ENCODE measurements at regions not wholly inside any gene's neighbourhood (a gene's known extent, or its start where the extent isn't known, plus 50 kb on each side); places are given as distances from the start of the nearest gene placed in this dataset.

DNA sequence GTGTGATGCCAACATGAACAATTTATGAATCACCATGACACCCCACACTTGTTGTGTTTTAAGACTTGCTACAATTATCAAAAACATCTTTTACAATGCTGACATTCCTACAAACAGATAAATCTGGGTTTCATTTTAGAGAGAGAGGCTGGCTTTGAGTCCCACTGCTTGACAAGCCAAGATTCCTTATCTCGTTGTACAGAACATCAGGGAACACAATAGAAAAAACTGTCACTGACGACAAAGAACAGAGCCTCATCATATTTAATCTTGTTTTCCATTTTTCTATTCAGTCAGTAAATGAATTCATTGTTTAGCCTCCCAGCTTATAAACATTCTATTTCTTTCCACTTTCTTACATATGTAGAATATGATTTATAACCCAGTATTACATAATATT is 461.6 kb upstream of the VSTM2A start:
- H3K9me3 Mint-ChIP-seq (ENCODE audit: low read depth, unreplicated experiment) = peaks cover 17% of the 10 kb centered on the region
- no peak for DNase-seq
- H3K4me3 Mint-ChIP-seq (ENCODE audit: low read depth, unreplicated experiment) = no peak overlapping the region
- CTCF ChIA-PET = no interaction called here
- H3K36me3 Mint-ChIP-seq (ENCODE audit: insufficient read depth, unreplicated experiment) = no peaks in the 10 kb centered on the region
- TF ChIP-seq, protein P1, sequence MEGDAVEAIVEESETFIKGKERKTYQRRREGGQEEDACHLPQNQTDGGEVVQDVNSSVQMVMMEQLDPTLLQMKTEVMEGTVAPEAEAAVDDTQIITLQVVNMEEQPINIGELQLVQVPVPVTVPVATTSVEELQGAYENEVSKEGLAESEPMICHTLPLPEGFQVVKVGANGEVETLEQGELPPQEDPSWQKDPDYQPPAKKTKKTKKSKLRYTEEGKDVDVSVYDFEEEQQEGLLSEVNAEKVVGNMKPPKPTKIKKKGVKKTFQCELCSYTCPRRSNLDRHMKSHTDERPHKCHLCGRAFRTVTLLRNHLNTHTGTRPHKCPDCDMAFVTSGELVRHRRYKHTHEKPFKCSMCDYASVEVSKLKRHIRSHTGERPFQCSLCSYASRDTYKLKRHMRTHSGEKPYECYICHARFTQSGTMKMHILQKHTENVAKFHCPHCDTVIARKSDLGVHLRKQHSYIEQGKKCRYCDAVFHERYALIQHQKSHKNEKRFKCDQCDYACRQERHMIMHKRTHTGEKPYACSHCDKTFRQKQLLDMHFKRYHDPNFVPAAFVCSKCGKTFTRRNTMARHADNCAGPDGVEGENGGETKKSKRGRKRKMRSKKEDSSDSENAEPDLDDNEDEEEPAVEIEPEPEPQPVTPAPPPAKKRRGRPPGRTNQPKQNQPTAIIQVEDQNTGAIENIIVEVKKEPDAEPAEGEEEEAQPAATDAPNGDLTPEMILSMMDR (IDR thresholded peaks at IDR 0.05; ENCODE audit: unreplicated experiment) = no peak
- no peak overlapping the region for H3K27ac Mint-ChIP-seq (ENCODE audit: unreplicated experiment)
- H3K27me3 Mint-ChIP-seq (ENCODE audit: unreplicated experiment) = no peaks in the 10 kb centered on the region
- BruUV-seq (replicated peaks) = no TSS peak
- intact Hi-C loops (cut with micrococcal nuclease; ENCODE audit: unreplicated experiment) = no loop called here
- H3K4me1 Mint-ChIP-seq (ENCODE audit: low read depth, unreplicated experiment) = no peaks in the 10 kb centered on the region

DNA sequence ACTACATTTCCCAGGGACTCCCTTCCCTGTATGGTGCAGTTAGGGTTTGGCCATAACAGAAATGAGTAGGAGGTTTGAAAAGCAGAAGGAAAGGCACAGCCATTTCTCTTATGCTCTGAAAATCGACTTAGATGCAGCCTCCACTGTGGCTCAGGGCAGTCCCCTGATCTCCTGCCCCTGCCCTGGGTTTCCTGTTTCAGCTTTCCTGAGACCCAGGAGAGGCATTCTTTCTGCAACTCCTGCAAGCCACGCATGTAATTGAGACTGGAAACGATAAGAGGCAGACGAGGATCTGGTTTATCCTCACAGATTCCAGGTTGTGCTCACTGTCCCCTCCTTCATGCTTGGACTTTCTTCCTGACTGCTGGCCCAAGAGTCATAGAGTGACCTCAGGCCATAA is 461.2 kb upstream of the VSTM2A start:
- Mint-ChIP-seq H3K9me3 (ENCODE audit: low read depth, unreplicated experiment) (peaks cover 17% of the 10 kb centered on the region), H3K27ac (ENCODE audit: unreplicated experiment) (no peak overlapping the region), H3K36me3 (ENCODE audit: insufficient read depth, unreplicated experiment) (no peaks in the 10 kb centered on the region), H3K4me3 (ENCODE audit: low read depth, unreplicated experiment) (no peak overlapping the region), H3K4me1 (ENCODE audit: low read depth, unreplicated experiment) (no peaks in the 10 kb centered on the region), H3K27me3 (ENCODE audit: unreplicated experiment) (no peaks in the 10 kb centered on the region)
- no peak for DNase-seq
- TF ChIP-seq, protein P1 (IDR thresholded peaks at IDR 0.05; ENCODE audit: unreplicated experiment) = no peak
- intact Hi-C loops (cut with micrococcal nuclease; ENCODE audit: unreplicated experiment) = no loop called here
- CTCF ChIA-PET = no interaction called here
- no TSS peak for BruUV-seq (replicated peaks)

DNA sequence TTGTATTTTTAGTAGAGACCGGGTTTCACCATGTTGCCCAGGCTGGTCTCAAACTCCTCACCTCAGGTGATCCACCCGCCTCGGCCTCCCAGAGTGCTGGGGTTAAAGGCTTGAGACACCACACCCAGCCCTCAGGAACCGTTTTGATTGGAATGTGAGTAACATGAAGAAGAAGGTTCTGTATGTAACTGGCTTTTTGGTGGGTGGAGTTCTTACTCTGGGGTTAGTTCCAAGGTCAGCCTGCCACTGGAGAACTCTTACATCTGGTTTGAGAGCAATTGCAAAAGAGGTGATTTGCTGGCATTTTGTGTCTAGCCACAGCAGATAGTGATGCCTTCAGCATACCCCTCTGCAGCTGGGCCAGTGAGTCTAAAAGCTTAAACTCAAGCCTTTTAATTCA is 457.8 kb upstream of the VSTM2A start:
- DNase-seq = no peak
- TF ChIP-seq, protein P1 (IDR thresholded peaks at IDR 0.05; ENCODE audit: unreplicated experiment) = no peak
- CTCF ChIA-PET = no interaction called here
- no peaks in the 10 kb centered on the region for H3K4me1 Mint-ChIP-seq (ENCODE audit: low read depth, unreplicated experiment)
- H3K4me3 Mint-ChIP-seq (ENCODE audit: low read depth, unreplicated experiment) = no peak overlapping the region
- H3K9me3 Mint-ChIP-seq (ENCODE audit: low read depth, unreplicated experiment) = peaks cover 4% of the 10 kb centered on the region
- no peaks in the 10 kb centered on the region for H3K27me3 Mint-ChIP-seq (ENCODE audit: unreplicated experiment)
- intact Hi-C loops (cut with micrococcal nuclease; ENCODE audit: unreplicated experiment) = no loop called here
- no TSS peak for BruUV-seq (replicated peaks)
- H3K36me3 Mint-ChIP-seq (ENCODE audit: insufficient read depth, unreplicated experiment) = no peaks in the 10 kb centered on the region
- H3K27ac Mint-ChIP-seq (ENCODE audit: unreplicated experiment) = no peak overlapping the region

DNA sequence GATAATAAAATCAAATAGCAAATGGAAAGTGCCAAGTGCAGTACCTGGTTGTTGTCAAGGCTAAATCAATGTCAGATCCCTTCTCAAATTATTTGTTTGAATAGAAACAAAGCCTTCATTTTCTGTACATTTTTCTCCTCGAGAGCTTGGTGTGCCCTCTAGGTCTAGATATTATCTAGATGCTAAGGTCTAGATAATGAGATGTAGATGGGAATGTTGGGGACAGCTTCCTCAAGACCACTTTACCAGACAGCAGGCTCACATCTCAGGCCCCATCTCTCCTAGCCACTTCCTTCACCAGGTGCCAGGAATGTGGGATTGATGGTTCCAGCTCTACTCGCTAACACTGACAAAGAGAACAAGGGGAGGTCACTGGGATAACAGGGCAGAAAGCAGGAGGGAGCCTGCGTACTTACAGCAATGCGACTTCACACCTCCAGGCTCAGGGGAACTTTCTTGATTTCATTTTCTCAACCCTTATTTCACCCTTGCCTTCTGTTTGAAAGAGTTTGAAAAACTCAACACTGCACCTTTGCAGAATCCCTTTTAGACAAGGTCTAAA is 451.4 kb upstream of the VSTM2A start:
- H3K27ac Mint-ChIP-seq (ENCODE audit: unreplicated experiment) = no peak overlapping the region
- CTCF ChIA-PET = no interaction called here
- TF ChIP-seq, protein P1 (IDR thresholded peaks at IDR 0.05; ENCODE audit: unreplicated experiment) = no peak
- H3K27me3 Mint-ChIP-seq (ENCODE audit: unreplicated experiment) = no peaks in the 10 kb centered on the region
- no peak for DNase-seq
- BruUV-seq (replicated peaks) = no TSS peak
- no peak overlapping the region for H3K4me3 Mint-ChIP-seq (ENCODE audit: low read depth, unreplicated experiment)
- intact Hi-C loops (cut with micrococcal nuclease; ENCODE audit: unreplicated experiment) = no loop called here
- H3K9me3 Mint-ChIP-seq (ENCODE audit: low read depth, unreplicated experiment) = peaks cover 9% of the 10 kb centered on the region
- H3K36me3 Mint-ChIP-seq (ENCODE audit: insufficient read depth, unreplicated experiment) = no peaks in the 10 kb centered on the region
- H3K4me1 Mint-ChIP-seq (ENCODE audit: low read depth, unreplicated experiment) = no peaks in the 10 kb centered on the region
